Glutamatergic neuron (in vitro differentiated cells): ENCODE measurements at regions not wholly inside any gene's neighbourhood (a gene's known extent, or its start where the extent isn't known, plus 50 kb on each side); places are given as distances from the start of the nearest gene placed in this dataset.
"Not testable (repeated sequence)": the region's sequence is repeated elsewhere in the genome, so short reads cannot be mapped to it uniquely, and the experiment has no call there.

Experiments
- DNase-seq: peaks from one replicate; pipeline ENCODE4 v3.0.0; 2022
- H3K27ac Mint-ChIP-seq: one replicate; pipeline ENCODE4 v1.8.0; 2020; ENCODE audit warnings: mild to moderate bottlenecking, mixed read lengths, inconsistent platforms; ENCODE audit not compliant: unreplicated experiment
- H3K27me3 Mint-ChIP-seq: one replicate; pipeline ENCODE4 v1.8.0; 2020; ENCODE audit warnings: mild to moderate bottlenecking, moderate library complexity, mixed read lengths, inconsistent platforms; ENCODE audit not compliant: unreplicated experiment
- H3K36me3 Mint-ChIP-seq: one replicate; pipeline ENCODE4 v1.8.0; 2020; ENCODE audit warnings: mild to moderate bottlenecking, mixed read lengths, inconsistent platforms; ENCODE audit not compliant: unreplicated experiment
- H3K4me1 Mint-ChIP-seq: one replicate; pipeline ENCODE4 v1.8.0; 2020; ENCODE audit warnings: mild to moderate bottlenecking, low read depth, mixed read lengths, inconsistent platforms; ENCODE audit not compliant: unreplicated experiment
- H3K4me3 Mint-ChIP-seq: one replicate; pipeline ENCODE4 v1.8.0; 2020; ENCODE audit warnings: mild to moderate bottlenecking, mixed read lengths, inconsistent platforms; ENCODE audit not compliant: unreplicated experiment
- H3K9me3 Mint-ChIP-seq: one replicate; pipeline ENCODE4 v1.8.0; 2020; ENCODE audit warnings: mild to moderate bottlenecking, moderate library complexity, mixed read lengths, inconsistent platforms; ENCODE audit not compliant: unreplicated experiment
- CTCF ChIP-seq: fragments of 200-600 bp; sonication (generic); IDR thresholded peaks from one replicate; pipeline ENCODE4 v1.5.0; 2021; ENCODE audit not compliant: partially characterized antibody, unreplicated experiment

- Mint-ChIP-seq H3K9me3 (peaks cover 8% of the 10 kb centered on the region), H3K27ac (no peak overlapping the region), H3K27me3 (no peaks in the 10 kb centered on the region), H3K4me3 (no peak overlapping the region), H3K4me1 (no peaks in the 10 kb centered on the region), H3K36me3 (no peaks in the 10 kb centered on the region)
- TF ChIP-seq CTCF = no peak
- DNase-seq = no peak
Measured at GRCh38 chr10:37067576-37067975, 57.8 kb upstream of the ANKRD30A start.

- not testable (repeated sequence) for H3K27me3 Mint-ChIP-seq, H3K4me3 Mint-ChIP-seq, H3K36me3 Mint-ChIP-seq, H3K4me1 Mint-ChIP-seq, H3K27ac Mint-ChIP-seq, H3K9me3 Mint-ChIP-seq, DNase-seq
Measured at GRCh38 chr10:37062296-37062695, 63.1 kb upstream of the ANKRD30A start.

GRCh38 chr10:37057261-37057660 is 68.1 kb upstream of the ANKRD30A start:
- TF ChIP-seq CTCF = no peak
- no peak overlapping the region for H3K27ac Mint-ChIP-seq
- H3K27me3 Mint-ChIP-seq = no peaks in the 10 kb centered on the region
- no peak overlapping the region for H3K4me3 Mint-ChIP-seq
- no peaks in the 10 kb centered on the region for H3K4me1 Mint-ChIP-seq
- peaks cover 3% of the 10 kb centered on the region for H3K9me3 Mint-ChIP-seq
- H3K36me3 Mint-ChIP-seq = peaks cover 3% of the 10 kb centered on the region
- DNase-seq = no peak

GRCh38 chr10:37053476-37053875 is 71.9 kb upstream of the ANKRD30A start:
- DNase-seq = no peak
- no peak overlapping the region for H3K4me3 Mint-ChIP-seq
- no peak for TF ChIP-seq CTCF
- H3K36me3 Mint-ChIP-seq = peaks cover 8% of the 10 kb centered on the region
- H3K27ac Mint-ChIP-seq = no peak overlapping the region
- no peaks in the 10 kb centered on the region for H3K4me1 Mint-ChIP-seq
- peaks cover 3% of the 10 kb centered on the region for H3K9me3 Mint-ChIP-seq
- peaks cover 1% of the 10 kb centered on the region for H3K27me3 Mint-ChIP-seq

- not testable (repeated sequence) for H3K27ac Mint-ChIP-seq, H3K27me3 Mint-ChIP-seq, H3K36me3 Mint-ChIP-seq, H3K4me1 Mint-ChIP-seq, H3K9me3 Mint-ChIP-seq, DNase-seq, H3K4me3 Mint-ChIP-seq
Measured at GRCh38 chr10:37049982-37050381, 75.4 kb upstream of the ANKRD30A start.

- H3K27me3 Mint-ChIP-seq, H3K4me1 Mint-ChIP-seq, H3K4me3 Mint-ChIP-seq, DNase-seq, H3K36me3 Mint-ChIP-seq, H3K27ac Mint-ChIP-seq: not testable (repeated sequence)
- H3K9me3 Mint-ChIP-seq = peaks cover 11% of the 10 kb centered on the region
Measured at GRCh38 chr10:37044319-37044718, 81.1 kb upstream of the ANKRD30A start.

- no peak for DNase-seq
- H3K27me3 Mint-ChIP-seq = no peaks in the 10 kb centered on the region
- H3K36me3 Mint-ChIP-seq = no peaks in the 10 kb centered on the region
- H3K9me3 Mint-ChIP-seq = peaks cover 4% of the 10 kb centered on the region
- no peak for TF ChIP-seq CTCF
- no peak overlapping the region for H3K4me3 Mint-ChIP-seq
- no peaks in the 10 kb centered on the region for H3K4me1 Mint-ChIP-seq
- no peak overlapping the region for H3K27ac Mint-ChIP-seq
Measured at GRCh38 chr10:37035853-37036252, 89.5 kb upstream of the ANKRD30A start.
